ENCODE measurements at regions not wholly inside any gene's neighbourhood (a gene's known extent, or its start where the extent isn't known, plus 50 kb on each side); places are given as distances from the start of the nearest gene placed in this dataset.

DNA sequence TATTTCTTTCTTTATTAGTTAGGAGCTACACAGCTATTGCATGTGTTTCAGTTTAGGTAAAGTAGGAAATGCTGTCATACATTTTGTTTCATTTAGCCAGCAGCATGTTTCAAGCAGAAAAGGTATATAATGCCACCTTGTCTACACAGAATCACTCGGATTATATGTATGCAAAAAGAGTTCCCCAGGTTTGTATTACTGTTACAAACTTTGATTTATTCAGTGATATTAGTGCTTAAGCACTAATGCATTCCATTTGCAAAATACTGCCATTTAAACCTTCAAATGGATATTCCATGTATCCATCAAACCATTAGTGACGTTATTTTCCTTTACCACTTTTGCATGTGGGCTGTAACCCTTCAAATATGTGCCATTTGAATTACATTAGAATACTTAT lies 564.0 kb downstream of the RPL10L start:
- H3K27me3 ChIP-seq (ENCODE audit: insufficient read depth), result no peaks in the 10 kb centered on the region
- H3K79me2 ChIP-seq (replicated peaks; ENCODE audit: insufficient read depth), result no peaks in the 10 kb centered on the region
- no peaks in the 10 kb centered on the region for H4K20me1 ChIP-seq (replicated peaks; ENCODE audit: insufficient read depth)
- Mint-ChIP-seq H3K36me3 (ENCODE audit: low read depth) (no peaks in the 10 kb centered on the region), H3K27ac (no peak overlapping the region), H3K27me3 (ENCODE audit: insufficient read depth, low read depth, poor library complexity) (no peaks in the 10 kb centered on the region), H3K9me3 (no peaks in the 10 kb centered on the region; the same call in 2 of the 3 replicates), H3K4me1 (no peaks in the 10 kb centered on the region; the same call in 1 of the 3 replicates), H3K4me3 (no peak overlapping the region)
- no peaks in the 10 kb centered on the region for H3K36me3 ChIP-seq (ENCODE audit: insufficient read depth)
- no peak overlapping the region for H3K4me2 ChIP-seq
- H3K4me3 ChIP-seq, result no peak overlapping the region
- no peaks in the 10 kb centered on the region for H3K9me2 ChIP-seq (ENCODE audit: insufficient read depth)
- H2AFZ ChIP-seq, result no peak overlapping the region
- no peaks in the 10 kb centered on the region for H3F3A ChIP-seq (replicated peaks; ENCODE audit: low read depth)
- no peak overlapping the region for H3K27ac ChIP-seq (ENCODE audit: low read depth)
- TF ChIP-seq NANOG (IDR thresholded peaks at IDR 0.05; ENCODE audit: borderline replicate concordance) (no peak), POLR2AphosphoS5 (IDR thresholded peaks at IDR 0.05; ENCODE audit: low read depth) (no peak), JUNB (IDR thresholded peaks at IDR 0.05; ENCODE audit: unreplicated experiment) (no peak), EZH2phosphoT487 (IDR thresholded peaks at IDR 0.05; ENCODE audit: unreplicated experiment) (no peak), EZH2 (IDR thresholded peaks at IDR 0.05; ENCODE audit: low read depth, unreplicated experiment) (no peak), ZNF331 (CRISPR knock-in tag; IDR thresholded peaks at IDR 0.05; ENCODE audit: low read depth) (no peak), STAT1 (IDR thresholded peaks at IDR 0.05; ENCODE audit: unreplicated experiment) (no peak), ZNF114 (CRISPR knock-in tag; IDR thresholded peaks at IDR 0.05) (no peak), CREB1 (CRISPR knock-in tag; IDR thresholded peaks at IDR 0.05; ENCODE audit: low read depth) (no peak)
- TF ChIP-seq, protein P1, sequence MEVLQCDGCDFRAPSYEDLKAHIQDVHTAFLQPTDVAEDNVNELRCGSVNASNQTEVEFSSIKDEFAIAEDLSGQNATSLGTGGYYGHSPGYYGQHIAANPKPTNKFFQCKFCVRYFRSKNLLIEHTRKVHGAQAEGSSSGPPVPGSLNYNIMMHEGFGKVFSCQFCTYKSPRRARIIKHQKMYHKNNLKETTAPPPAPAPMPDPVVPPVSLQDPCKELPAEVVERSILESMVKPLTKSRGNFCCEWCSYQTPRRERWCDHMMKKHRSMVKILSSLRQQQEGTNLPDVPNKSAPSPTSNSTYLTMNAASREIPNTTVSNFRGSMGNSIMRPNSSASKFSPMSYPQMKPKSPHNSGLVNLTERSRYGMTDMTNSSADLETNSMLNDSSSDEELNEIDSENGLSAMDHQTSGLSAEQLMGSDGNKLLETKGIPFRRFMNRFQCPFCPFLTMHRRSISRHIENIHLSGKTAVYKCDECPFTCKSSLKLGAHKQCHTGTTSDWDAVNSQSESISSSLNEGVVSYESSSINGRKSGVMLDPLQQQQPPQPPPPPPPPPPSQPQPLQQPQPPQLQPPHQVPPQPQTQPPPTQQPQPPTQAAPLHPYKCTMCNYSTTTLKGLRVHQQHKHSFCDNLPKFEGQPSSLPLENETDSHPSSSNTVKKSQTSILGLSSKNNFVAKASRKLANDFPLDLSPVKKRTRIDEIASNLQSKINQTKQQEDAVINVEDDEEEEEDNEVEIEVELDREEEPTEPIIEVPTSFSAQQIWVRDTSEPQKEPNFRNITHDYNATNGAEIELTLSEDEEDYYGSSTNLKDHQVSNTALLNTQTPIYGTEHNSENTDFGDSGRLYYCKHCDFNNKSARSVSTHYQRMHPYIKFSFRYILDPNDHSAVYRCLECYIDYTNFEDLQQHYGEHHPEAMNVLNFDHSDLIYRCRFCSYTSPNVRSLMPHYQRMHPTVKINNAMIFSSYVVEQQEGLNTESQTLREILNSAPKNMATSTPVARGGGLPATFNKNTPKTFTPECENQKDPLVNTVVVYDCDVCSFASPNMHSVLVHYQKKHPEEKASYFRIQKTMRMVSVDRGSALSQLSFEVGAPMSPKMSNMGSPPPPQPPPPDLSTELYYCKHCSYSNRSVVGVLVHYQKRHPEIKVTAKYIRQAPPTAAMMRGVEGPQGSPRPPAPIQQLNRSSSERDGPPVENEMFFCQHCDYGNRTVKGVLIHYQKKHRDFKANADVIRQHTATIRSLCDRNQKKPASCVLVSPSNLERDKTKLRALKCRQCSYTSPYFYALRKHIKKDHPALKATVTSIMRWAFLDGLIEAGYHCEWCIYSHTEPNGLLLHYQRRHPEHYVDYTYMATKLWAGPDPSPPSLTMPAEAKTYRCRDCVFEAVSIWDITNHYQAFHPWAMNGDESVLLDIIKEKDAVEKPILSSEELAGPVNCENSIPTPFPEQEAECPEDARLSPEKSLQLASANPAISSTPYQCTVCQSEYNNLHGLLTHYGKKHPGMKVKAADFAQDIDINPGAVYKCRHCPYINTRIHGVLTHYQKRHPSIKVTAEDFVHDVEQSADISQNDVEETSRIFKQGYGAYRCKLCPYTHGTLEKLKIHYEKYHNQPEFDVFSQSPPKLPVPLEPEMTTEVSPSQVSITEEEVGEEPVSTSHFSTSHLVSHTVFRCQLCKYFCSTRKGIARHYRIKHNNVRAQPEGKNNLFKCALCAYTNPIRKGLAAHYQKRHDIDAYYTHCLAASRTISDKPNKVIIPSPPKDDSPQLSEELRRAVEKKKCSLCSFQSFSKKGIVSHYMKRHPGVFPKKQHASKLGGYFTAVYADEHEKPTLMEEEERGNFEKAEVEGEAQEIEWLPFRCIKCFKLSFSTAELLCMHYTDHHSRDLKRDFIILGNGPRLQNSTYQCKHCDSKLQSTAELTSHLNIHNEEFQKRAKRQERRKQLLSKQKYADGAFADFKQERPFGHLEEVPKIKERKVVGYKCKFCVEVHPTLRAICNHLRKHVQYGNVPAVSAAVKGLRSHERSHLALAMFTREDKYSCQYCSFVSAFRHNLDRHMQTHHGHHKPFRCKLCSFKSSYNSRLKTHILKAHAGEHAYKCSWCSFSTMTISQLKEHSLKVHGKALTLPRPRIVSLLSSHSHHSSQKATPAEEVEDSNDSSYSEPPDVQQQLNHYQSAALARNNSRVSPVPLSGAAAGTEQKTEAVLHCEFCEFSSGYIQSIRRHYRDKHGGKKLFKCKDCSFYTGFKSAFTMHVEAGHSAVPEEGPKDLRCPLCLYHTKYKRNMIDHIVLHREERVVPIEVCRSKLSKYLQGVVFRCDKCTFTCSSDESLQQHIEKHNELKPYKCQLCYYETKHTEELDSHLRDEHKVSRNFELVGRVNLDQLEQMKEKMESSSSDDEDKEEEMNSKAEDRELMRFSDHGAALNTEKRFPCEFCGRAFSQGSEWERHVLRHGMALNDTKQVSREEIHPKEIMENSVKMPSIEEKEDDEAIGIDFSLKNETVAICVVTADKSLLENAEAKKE (CRISPR knock-in tag; IDR thresholded peaks at IDR 0.05), result no peak
- TF ChIP-seq, protein P2, sequence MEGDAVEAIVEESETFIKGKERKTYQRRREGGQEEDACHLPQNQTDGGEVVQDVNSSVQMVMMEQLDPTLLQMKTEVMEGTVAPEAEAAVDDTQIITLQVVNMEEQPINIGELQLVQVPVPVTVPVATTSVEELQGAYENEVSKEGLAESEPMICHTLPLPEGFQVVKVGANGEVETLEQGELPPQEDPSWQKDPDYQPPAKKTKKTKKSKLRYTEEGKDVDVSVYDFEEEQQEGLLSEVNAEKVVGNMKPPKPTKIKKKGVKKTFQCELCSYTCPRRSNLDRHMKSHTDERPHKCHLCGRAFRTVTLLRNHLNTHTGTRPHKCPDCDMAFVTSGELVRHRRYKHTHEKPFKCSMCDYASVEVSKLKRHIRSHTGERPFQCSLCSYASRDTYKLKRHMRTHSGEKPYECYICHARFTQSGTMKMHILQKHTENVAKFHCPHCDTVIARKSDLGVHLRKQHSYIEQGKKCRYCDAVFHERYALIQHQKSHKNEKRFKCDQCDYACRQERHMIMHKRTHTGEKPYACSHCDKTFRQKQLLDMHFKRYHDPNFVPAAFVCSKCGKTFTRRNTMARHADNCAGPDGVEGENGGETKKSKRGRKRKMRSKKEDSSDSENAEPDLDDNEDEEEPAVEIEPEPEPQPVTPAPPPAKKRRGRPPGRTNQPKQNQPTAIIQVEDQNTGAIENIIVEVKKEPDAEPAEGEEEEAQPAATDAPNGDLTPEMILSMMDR (conservative IDR thresholded peaks at IDR 0.05; ENCODE audit: low read depth in 2 of 2), result no peak
- TF ChIP-seq, protein P3, sequence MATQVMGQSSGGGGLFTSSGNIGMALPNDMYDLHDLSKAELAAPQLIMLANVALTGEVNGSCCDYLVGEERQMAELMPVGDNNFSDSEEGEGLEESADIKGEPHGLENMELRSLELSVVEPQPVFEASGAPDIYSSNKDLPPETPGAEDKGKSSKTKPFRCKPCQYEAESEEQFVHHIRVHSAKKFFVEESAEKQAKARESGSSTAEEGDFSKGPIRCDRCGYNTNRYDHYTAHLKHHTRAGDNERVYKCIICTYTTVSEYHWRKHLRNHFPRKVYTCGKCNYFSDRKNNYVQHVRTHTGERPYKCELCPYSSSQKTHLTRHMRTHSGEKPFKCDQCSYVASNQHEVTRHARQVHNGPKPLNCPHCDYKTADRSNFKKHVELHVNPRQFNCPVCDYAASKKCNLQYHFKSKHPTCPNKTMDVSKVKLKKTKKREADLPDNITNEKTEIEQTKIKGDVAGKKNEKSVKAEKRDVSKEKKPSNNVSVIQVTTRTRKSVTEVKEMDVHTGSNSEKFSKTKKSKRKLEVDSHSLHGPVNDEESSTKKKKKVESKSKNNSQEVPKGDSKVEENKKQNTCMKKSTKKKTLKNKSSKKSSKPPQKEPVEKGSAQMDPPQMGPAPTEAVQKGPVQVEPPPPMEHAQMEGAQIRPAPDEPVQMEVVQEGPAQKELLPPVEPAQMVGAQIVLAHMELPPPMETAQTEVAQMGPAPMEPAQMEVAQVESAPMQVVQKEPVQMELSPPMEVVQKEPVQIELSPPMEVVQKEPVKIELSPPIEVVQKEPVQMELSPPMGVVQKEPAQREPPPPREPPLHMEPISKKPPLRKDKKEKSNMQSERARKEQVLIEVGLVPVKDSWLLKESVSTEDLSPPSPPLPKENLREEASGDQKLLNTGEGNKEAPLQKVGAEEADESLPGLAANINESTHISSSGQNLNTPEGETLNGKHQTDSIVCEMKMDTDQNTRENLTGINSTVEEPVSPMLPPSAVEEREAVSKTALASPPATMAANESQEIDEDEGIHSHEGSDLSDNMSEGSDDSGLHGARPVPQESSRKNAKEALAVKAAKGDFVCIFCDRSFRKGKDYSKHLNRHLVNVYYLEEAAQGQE (IDR thresholded peaks at IDR 0.05; ENCODE audit: unreplicated experiment), result no peak
- TF ChIP-seq, protein P4, sequence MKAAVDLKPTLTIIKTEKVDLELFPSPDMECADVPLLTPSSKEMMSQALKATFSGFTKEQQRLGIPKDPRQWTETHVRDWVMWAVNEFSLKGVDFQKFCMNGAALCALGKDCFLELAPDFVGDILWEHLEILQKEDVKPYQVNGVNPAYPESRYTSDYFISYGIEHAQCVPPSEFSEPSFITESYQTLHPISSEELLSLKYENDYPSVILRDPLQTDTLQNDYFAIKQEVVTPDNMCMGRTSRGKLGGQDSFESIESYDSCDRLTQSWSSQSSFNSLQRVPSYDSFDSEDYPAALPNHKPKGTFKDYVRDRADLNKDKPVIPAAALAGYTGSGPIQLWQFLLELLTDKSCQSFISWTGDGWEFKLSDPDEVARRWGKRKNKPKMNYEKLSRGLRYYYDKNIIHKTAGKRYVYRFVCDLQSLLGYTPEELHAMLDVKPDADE (IDR thresholded peaks at IDR 0.05), result no peak
- no peaks in the 10 kb centered on the region for H3K4me1 ChIP-seq (ENCODE audit: insufficient read depth)
- no peak for ATAC-seq
- no peak for DNase-seq (ENCODE audit: low spot score)

Measured in GM23338 (cell line).